Astrocyte of the hippocampus (primary cell): ENCODE measurements at regions not wholly inside any gene's neighbourhood (a gene's known extent, or its start where the extent isn't known, plus 50 kb on each side); places are given as distances from the start of the nearest gene placed in this dataset.
"Not testable (repeated sequence)": the region's sequence is repeated elsewhere in the genome, so short reads cannot be mapped to it uniquely, and the experiment has no call there.

Experiments
- DNase-seq: peaks from one replicate; pipeline ENCODE4 v3.0.0; 2011; ENCODE audit warnings: low read depth, low spot score

DNA sequence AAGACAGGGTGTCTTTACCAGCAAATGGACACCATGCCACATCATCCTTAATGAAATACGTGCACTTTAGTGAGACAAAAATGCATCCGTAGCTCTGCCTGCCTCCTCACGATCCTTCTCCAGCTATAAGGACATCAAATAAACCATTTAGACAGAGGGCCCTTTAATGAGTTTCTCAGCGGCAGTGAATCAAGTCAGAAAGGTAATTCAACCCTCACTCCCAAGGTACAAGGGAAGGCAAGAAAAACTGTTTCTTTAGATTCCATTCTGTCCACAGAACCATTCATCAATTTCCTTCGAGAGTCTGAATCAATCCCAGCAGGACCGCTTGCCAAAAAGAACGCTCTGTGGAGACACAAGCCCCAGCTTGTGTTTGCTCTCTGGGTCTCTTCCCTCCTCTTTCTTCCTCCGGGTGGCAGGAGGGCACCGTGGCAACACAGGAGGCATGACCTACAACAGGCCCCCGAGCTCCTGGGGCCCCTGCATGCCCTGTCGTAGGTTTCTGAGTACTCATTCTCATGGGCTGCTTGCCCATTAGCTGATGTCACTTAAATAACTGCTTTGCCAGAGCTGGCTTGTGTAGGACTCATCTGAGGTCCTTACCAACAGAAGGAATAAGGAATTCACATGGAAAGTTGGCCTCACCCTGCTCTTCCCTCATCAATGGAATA is 297.8 kb upstream of the PRKCQ start:
- peak; percentile 60 for DNase-seq

DNA sequence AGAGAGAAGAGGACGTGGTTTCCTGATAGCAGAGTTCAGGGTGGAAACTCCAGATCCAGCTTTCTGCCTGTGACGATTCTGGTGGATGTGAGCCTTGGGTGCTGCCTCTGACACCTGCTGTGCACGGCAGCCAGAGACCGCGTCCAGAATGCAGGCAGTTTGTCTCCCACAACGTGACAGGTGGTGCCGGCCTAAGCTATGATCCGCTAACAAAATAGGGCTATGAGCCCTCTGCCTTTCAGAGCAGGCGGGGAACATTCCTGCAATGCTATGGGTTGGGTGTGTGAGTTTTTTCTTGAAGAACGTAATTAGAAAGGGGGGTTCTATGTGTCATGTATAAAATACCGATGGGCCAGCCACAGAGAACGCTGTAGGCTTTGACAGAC is 297.3 kb upstream of the PRKCQ start:
- no peak for DNase-seq

DNA sequence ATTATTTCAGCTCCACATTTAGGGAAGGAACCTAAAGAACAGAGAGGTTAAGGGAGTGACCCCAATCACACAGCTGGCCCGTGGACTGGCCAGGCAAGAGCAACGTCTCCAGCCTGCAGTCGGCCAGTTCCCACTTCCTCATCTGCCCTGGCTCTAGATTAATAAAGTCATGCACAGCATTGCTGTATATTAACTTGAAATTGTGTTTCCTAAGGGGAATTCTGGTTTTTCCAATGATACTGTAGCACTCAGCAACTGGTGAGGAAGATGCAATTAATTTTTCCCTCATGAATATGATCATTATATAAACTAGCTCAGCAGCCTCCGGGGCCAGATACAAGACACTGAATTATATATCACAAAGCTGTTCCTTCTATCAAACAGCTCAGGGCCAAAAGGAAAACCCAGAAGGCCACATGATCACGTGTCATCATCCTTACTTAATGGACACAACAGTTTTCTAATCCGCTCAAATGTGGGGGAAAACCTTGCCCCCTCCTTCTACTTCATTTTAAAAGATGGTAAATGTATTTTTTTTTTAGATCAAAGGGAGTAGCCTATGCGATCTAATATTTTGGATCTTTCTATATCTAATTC is 295.3 kb upstream of the PRKCQ start:
- DNase-seq, result no peak

DNA sequence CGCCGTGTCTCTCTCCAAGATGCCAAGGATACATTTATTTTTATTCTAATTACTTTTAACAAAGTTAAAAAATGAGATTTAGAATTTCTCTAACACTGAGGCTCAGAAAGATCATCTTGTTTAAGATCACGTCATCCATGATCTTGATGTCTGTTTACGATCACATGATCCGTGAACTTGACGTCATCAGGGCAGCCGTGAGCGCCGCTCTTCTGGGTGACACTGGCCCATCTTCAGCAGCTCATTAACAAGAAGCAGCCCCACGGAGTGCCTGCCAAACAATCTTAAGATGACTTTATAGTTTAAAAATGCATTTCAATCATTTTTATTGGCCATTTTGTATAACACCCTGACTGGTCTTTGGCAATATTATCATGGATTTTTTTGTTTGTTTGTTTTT is 291.1 kb upstream of the PRKCQ start:
- no peak for DNase-seq

DNA sequence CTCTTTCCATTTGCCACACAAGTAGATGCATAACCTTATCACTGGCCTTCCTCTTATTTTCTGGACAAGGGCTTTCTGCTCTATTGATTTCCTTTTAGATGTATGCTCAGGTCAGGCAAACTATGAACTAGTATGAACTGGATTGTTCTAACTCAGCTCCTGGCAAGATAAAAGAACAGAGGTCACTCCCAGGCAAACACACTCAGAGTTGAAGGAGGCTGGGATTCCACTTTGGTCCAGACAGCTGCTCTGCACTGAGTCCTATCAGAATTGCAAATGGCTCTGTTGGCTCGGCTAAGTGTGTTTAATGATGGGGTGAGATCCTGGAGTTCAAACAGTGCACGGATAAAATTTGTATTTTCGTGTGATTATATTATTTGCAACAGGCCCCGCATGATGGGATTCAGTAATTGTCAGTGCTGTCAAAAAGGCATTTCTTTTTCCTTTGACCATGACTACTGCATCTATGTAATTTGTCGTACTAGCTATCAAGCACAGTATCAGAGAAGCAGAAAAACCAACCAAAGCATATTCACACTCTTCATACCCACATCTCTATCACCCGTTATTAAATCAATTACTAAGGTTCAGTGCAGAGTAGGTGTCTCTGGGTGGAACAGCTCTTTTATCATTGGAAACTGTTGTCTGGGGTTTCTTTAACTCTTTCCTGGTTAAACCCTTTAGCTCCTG is 288.1 kb upstream of the PRKCQ start:
- no peak for DNase-seq

DNA sequence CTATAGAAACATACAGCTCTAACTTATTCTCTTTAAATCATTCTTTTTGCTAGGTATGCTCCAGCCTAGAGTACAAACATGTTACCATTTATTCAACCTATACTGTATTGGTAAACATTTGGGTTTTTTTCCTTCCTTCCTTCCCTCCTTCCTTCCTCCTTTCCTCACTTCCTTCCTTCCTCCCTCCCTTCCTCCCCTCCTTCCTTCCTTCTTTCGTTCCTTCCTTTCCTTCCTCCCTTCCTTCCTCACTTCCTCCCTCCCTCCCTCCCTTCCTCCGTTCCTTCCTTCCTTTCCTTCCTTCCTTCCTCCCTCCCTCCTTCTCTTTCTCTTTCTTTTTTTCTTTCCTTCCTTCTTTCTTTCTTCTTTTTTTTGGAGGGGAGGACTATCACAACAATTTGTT is 286.7 kb upstream of the PRKCQ start:
- DNase-seq, result no peak

DNA sequence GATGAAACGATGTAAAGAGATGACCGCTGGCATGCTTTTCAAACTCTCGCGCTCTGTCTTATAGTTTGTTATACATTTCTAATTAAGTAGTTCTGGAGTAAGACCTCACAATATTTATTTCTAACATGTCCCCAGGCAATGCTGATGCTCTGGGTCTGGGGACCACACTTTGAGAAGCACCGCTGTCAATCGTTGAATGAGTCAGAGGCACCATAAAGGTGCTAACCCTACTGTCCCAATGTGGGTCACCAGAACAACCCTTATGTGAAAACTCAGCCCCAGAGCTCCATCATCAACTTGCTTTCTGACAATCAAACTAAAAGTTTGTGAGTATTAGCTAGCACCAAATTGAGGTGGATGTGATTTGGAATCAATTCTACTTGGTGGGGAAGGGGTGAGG is 284.1 kb upstream of the PRKCQ start:
- DNase-seq, result no peak

DNA sequence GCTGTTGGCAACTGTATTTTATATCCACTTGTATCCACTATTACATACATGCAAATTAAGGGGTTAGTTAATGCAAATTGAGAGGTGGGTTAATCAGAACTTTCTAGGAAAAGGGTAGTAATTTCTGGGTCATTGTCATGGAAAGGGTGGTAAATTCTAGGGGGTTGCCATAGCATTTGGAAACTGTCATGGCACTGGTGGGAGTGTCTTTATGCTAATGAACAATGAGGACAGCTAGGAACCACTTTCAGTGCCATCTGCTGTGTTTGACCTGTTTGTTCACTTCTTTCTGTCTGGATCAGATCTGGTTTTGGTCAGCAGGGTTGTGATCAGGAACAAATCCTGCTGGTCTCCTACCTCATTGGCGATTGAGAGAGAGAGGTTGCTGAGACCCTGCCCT is 283.3 kb upstream of the PRKCQ start:
- DNase-seq, result no peak

DNA sequence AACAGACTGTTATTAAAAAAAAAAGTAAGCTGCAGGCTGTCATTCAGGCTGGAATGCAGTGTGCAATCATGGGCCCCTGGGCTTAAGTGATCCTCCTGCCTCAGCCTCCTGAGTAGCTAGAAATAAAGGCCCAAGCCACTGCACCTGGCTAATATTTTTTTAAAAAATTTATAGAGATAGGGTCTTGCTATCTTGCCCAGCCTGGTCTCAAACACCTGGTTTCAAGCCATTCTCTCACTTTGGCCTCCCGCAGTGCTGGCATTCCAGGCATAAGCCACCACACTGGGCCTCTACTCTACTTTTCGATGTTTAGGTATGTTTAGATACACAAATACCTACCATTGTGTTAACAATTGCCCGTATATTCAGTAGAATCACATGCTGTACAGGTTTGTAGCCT is 270.4 kb upstream of the PRKCQ start:
- no peak for DNase-seq

DNA sequence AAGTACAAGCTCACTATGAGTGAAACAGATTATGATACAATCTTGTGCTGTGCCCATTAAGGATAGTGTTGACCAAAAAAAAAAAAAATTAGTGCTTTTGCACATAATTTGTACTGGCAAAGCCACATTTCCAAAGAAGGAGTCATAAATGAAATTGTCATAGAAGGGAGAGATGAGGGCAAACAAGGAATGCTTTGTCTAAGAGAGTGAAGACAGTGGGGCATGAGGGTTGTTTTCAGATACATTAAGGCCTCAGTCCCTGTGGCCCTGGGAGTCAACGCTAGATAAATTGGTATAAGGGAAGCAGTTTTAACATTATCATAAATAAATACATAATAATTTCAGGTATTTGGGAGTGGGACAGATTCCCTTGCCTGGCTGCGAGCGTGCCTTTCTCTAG is 267.5 kb upstream of the PRKCQ start:
- no peak for DNase-seq

DNA sequence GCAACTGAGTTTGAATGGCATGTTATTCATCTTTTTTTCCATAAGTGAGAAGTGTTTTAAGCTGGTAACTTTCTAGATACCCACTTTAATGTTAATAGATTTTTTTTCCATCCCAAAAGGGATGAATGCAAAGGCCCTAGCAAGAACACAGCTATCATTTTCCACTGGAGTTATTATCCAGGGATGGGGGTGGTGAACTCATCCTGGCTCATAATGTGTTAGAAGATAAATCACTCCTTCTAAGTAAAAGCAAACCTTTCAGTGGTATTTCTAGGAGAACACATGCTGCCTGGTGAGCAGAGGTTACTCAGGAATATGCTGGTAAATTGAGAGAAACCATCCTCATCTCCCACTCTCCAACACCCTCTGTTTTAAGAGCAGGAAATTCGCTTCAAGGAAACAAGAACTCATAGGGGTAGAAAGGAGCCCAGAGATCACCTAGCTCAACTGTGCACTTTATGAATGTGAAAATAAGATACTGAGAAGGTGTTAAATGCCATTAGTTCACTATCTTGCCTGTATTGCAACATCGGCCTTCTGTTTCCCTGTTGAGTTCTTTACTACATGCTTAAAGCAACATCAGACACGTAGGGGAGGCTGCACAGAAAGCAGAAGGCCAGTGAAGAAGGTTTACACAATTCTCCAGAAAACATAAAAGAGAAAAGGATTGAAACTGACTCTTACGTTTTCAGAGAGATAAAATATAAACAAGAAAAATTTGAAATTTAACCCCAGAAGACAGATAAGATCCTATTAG is 264.0 kb upstream of the PRKCQ start:
- DNase-seq, result no peak

DNA sequence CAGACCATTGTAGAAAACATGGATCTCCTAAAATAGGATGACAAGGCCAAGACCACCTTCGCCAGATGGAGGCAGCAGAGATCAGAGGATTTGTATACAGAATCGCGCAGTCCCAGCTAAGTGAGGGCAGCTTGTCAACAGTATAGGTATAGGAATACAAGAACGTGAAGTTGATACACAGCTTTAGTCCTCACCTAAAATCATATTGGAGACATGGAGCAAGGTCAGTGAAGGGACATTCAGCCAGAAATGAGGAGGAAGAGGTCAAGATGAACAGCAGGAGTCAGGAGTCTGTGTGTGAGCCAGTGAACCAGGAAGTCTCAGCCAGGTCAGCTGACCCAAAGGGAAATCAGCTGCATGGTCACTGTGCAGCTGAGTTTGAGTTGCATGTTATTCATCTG is 263.4 kb upstream of the PRKCQ start:
- no peak for DNase-seq

DNA sequence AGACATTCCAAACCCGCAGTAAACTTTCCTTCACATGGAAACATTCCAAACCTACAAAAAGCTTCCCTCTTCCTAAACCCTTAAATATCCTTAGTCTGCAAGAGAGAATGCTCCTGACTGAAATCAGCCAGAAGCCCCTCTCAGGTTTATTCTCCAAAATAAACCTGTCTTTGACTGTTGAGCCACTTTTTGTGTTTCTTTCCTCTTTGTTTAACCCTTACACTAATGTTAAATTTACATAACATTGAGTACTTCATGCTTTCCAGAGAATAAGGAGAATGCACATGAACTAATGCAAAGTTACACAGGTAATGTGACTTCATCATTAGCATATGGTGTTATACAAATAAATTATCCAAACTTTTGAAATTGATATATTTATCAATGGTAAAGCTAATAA is 262.6 kb upstream of the PRKCQ start:
- no peak for DNase-seq

DNA sequence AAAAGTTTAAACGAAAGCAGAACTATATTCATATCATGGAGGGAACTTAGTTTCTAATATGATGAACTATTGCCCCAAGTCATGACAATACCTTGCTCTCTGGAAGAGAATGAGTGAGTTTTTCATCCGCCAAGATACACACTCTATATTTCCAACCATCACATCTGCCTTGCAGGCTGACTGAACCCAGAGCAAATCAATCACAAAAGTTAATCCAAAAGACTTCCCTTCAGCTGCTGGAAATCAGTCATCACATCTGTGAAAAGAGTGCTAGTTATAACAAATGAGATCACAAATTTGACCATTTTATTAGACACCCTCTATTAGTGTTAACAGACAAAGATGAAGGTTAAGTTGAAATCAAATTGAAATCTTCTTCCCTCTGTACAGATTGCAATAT is 261.7 kb upstream of the PRKCQ start:
- no peak for DNase-seq

DNA sequence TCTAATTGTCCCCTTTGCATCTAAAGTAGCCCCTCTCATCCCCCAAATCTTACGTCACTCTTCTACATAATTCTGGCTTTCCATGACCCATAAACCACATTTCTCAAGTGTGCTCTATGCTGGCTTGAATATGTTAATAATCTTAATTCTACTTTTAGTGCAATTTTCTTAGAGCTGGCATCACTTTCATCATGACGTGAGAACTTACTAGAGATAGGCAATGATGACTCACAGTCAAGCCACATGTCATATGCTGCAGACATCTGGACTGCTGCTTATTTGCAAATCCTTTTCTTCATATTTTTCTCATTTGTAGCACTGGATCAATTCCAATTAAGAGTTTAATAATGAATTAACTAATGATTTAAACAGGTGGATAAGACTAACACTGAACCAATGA is 260.7 kb upstream of the PRKCQ start:
- DNase-seq, result peak; percentile 26

DNA sequence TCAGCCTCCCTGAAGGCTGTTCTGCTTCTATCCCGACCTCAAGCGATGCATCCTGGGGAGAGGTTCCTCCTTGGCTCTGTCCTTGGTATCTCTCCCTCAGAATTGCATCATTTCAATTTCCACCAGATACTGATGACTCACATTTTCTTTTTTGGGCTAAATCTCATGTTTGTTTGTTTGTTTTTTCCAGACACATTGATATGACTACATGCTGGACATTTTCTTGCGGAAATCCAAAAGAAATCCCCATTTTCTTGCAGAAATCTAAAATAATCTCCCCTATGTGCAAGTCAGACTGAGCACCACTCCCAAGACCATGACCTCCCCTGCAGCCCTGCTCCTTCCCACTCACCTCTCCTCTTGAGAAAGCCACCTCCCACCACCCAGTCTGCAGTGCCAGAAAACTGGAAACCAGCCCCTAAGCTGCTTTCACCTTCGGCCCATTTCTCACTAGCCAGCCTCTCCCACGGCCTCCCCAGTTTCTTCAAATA is 260.2 kb upstream of the PRKCQ start:
- no peak for DNase-seq

DNA sequence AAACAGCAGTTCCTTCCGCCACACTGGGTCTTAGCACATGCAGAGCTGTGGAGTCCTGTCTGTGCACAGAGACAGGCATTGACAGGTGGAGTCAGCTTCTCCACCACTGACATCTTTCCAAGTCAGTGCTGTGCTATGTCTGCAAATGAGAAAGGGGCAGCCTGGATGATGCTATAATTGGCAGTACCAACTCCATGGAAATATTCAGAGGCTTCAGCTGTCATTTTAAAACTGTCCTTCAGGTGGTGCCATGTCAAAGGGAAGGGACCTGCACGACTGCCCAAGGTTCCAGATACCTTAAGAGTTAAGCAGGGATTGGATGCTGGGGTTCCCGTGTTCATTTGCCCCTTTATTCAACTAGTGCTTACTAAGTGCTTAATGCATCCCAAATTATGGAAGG is 258.0 kb upstream of the PRKCQ start:
- peak; percentile 7 for DNase-seq

DNA sequence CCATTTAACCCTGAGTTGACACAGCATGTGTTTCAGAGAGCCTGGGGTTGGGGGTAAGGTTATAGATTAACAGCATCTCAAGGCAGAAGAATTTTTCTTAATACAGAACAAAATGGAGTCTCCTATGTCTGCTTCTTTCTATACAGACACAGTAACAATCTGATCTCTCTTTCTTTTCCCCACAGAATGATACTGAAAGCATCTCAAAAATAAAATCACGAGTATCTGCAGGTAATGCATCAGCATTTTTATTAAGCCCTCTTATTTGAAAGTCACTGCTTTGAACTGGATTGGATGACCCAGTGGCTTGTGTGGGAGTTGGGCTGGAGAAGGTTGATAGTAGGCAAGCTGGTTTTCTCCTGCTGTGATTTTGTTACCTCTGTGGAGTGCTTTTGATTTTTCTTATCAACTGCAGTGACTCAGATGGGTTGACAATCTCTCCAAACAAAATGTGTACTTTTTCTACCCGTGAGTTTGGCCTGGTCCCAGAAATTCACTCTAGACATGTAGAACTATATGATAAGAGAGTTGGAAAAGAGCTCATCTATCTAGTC is 253.5 kb upstream of the PRKCQ start:
- DNase-seq, result no peak

DNA sequence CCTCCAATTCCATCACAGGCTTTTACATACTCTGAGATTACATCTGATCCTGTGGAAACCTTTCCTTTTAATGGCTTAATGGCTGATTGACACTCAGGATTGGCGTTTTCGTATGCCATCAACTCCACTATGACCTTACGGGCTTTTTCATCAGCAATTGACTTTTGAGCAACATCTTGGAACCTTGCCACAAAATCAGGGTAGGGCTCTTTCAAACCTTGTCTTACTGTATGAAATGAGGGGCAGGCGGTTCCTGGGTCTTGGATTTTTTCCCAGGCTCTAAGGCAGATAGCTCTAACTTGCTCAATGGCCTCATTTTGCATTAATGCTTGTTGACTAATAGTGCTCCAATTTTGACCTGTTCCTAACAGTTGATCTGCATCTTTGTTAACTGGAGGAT is 250.9 kb upstream of the PRKCQ start:
- DNase-seq, result not testable (repeated sequence)

DNA sequence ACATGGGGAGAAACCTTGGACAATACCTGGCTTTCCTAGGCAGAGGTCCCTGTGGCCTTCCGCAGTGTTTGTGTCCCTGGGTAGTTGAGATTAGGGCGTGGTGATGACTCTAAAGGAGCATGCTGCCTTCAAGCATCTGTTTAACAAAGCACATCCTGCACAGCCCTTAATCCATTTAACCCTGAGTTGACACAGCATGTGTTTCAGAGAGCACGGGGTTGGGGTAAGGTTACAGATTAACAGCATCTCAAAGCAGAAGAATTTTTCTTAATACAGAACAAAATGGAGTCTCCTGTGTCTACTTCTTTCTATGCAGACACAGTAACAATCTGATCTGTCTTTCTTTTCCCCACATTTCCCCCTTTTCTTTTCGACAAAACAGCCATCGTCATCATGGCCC is 244.7 kb upstream of the PRKCQ start:
- DNase-seq, result not testable (repeated sequence)

DNA sequence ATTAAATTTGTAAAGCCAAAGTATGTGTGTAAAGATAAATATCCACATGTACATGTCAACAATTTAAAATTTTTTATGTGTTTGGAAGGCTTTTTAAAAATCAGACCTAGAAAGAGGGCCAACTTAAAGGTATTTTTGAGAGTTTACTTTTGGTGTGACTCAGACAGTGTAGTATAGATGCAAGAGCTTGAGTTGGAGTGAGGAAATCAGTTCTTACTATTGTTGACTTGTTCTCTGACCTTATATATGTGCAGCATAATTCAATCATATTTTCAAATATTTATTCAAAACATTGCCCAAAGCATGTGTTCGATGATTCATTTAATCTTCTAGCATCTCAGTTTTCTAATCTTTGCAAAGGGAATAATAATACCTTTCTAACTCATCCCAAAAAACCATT is 243.7 kb upstream of the PRKCQ start:
- DNase-seq, result no peak

DNA sequence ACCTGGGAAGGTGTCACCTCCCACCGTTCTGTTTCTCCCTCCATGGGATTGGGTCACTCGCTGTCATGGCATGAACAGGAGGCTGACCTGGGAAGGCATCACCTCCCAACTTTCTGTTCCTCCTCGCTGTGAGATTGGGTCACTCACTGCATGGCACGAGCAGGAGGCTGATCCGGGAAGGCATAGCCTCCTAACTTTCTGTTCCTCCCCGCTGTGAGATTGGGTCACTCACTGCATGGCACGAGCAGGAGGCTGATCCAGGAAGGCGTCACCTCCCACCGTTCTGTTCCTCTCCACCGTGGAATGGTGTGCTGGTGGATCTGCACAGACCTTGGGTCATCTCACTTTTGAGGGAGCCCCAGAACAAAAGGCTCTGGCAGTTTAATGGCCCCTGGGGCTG is 239.2 kb upstream of the PRKCQ start:
- DNase-seq, result no peak
